ENCODE measurements at regions not wholly inside any gene's neighbourhood (a gene's known extent, or its start where the extent isn't known, plus 50 kb on each side); places are given as distances from the start of the nearest gene placed in this dataset.

GRCh38 chr7:132654150-132654549 is 77.9 kb upstream of the PLXNA4 start:
- Histone ChIP-seq H3K36me3 (ENCODE audit: control insufficient read depth, insufficient read depth, low read length) (no peaks in the 10 kb centered on the region), H3K9me3 (ENCODE audit: control insufficient read depth, low read length) (no peaks in the 10 kb centered on the region), H3K4me1 (no peaks in the 10 kb centered on the region), H3K79me2 (no peaks in the 10 kb centered on the region), H3K4me2 (ENCODE audit: low read length) (no peak overlapping the region), H3K27ac (no peak overlapping the region), H3K9ac (no peak overlapping the region), H3K27me3 (ENCODE audit: control insufficient read depth, insufficient read depth, low read length) (no peaks in the 10 kb centered on the region), H3K4me3 (ENCODE audit: low read depth, low read length) (no peak overlapping the region), H2AFZ (no peak overlapping the region)
- TF ChIP-seq CTCF (IDR thresholded peaks at IDR 0.05) = no peak

GRCh38 chr7:132653366-132653930 is 77.2 kb upstream of the PLXNA4 start:
- H3K4me3 ChIP-seq (ENCODE audit: low read depth, low read length) = no peak overlapping the region
- H3K79me2 ChIP-seq = no peaks in the 10 kb centered on the region
- TF ChIP-seq CTCF (IDR thresholded peaks at IDR 0.05) = no peak
- no peak overlapping the region for H3K9ac ChIP-seq
- H3K27me3 ChIP-seq (ENCODE audit: control insufficient read depth, insufficient read depth, low read length) = no peaks in the 10 kb centered on the region
- H3K4me1 ChIP-seq = no peaks in the 10 kb centered on the region
- no peaks in the 10 kb centered on the region for H3K36me3 ChIP-seq (ENCODE audit: control insufficient read depth, insufficient read depth, low read length)
- H2AFZ ChIP-seq = no peak overlapping the region
- H3K4me2 ChIP-seq (ENCODE audit: low read length) = no peak overlapping the region
- H3K27ac ChIP-seq = no peak overlapping the region
- H3K9me3 ChIP-seq (ENCODE audit: control insufficient read depth, low read length) = no peaks in the 10 kb centered on the region

GRCh38 chr7:132652507-132652906 is 76.2 kb upstream of the PLXNA4 start:
- Histone ChIP-seq H2AFZ (no peak overlapping the region), H3K9me3 (ENCODE audit: control insufficient read depth, low read length) (no peaks in the 10 kb centered on the region), H3K79me2 (no peaks in the 10 kb centered on the region), H3K4me1 (no peaks in the 10 kb centered on the region), H3K9ac (no peak overlapping the region), H3K4me2 (ENCODE audit: low read length) (no peak overlapping the region), H3K36me3 (ENCODE audit: control insufficient read depth, insufficient read depth, low read length) (no peaks in the 10 kb centered on the region), H3K4me3 (ENCODE audit: low read depth, low read length) (no peak overlapping the region), H3K27ac (no peak overlapping the region), H3K27me3 (ENCODE audit: control insufficient read depth, insufficient read depth, low read length) (no peaks in the 10 kb centered on the region)
- no peak for TF ChIP-seq CTCF (IDR thresholded peaks at IDR 0.05)

GRCh38 chr7:132650498-132650897 is 74.2 kb upstream of the PLXNA4 start:
- no peaks in the 10 kb centered on the region for H3K27me3 ChIP-seq (ENCODE audit: control insufficient read depth, insufficient read depth, low read length)
- no peak for TF ChIP-seq CTCF (IDR thresholded peaks at IDR 0.05)
- H3K4me2 ChIP-seq (ENCODE audit: low read length) = no peak overlapping the region

GRCh38 chr7:132647311-132647710 is 71.0 kb upstream of the PLXNA4 start:
- H3K9ac ChIP-seq = no peak overlapping the region
- H3K27me3 ChIP-seq (ENCODE audit: control insufficient read depth, insufficient read depth, low read length) = no peaks in the 10 kb centered on the region
- H3K4me3 ChIP-seq (ENCODE audit: low read depth, low read length) = no peak overlapping the region
- no peak overlapping the region for H3K27ac ChIP-seq
- no peaks in the 10 kb centered on the region for H3K79me2 ChIP-seq
- H3K36me3 ChIP-seq (ENCODE audit: control insufficient read depth, insufficient read depth, low read length) = no peaks in the 10 kb centered on the region
- no peak overlapping the region for H2AFZ ChIP-seq
- no peaks in the 10 kb centered on the region for H3K4me1 ChIP-seq
- TF ChIP-seq CTCF (IDR thresholded peaks at IDR 0.05) = no peak
- no peak overlapping the region for H3K4me2 ChIP-seq (ENCODE audit: low read length)
- H3K9me3 ChIP-seq (ENCODE audit: control insufficient read depth, low read length) = no peaks in the 10 kb centered on the region

More at GRCh38 chr7:132650498-132650897, 74.2 kb upstream of the PLXNA4 start:
- Histone ChIP-seq H3K27ac (no peak overlapping the region), H2AFZ (no peak overlapping the region), H3K36me3 (ENCODE audit: control insufficient read depth, insufficient read depth, low read length) (no peaks in the 10 kb centered on the region), H3K4me3 (ENCODE audit: low read depth, low read length) (no peak overlapping the region), H3K9me3 (ENCODE audit: control insufficient read depth, low read length) (no peaks in the 10 kb centered on the region), H3K4me1 (no peaks in the 10 kb centered on the region), H3K79me2 (no peaks in the 10 kb centered on the region), H3K9ac (no peak overlapping the region)
